ENCODE measurements at regions not wholly inside any gene's neighbourhood (a gene's known extent, or its start where the extent isn't known, plus 50 kb on each side); places are given as distances from the start of the nearest gene placed in this dataset.

- DNase-seq: no peak
These were observed 153.8 kb upstream of the BLID start for GRCh38 chr11:122269824-122270223.

- DNase-seq: no peak
These were observed 152.7 kb upstream of the BLID start for GRCh38 chr11:122268601-122269130.

- peak; percentile 89 for DNase-seq
These were observed 151.6 kb upstream of the BLID start for GRCh38 chr11:122267602-122268001.

GRCh38 chr11:122265981-122266380 lies 150.0 kb upstream of the BLID start:
- peak; percentile 93 for DNase-seq

GRCh38 chr11:122264121-122264520 lies 148.1 kb upstream of the BLID start:
- no peak for DNase-seq

- no peak for DNase-seq
These were observed 145.5 kb upstream of the BLID start for GRCh38 chr11:122261546-122261945.

- DNase-seq: no peak
These were observed 143.3 kb upstream of the BLID start for GRCh38 chr11:122259195-122259821.

- DNase-seq: peak; percentile 100
These were observed 142.6 kb upstream of the BLID start for GRCh38 chr11:122258446-122259194.

GRCh38 chr11:122253589-122254231 lies 137.7 kb upstream of the BLID start:
- DNase-seq: peak; percentile 100

- no peak for DNase-seq
These were observed 132.9 kb upstream of the BLID start for GRCh38 chr11:122248939-122249338.

GRCh38 chr11:122248131-122248530 lies 132.1 kb upstream of the BLID start:
- DNase-seq: no peak

- DNase-seq: no peak
These were observed 130.9 kb upstream of the BLID start for GRCh38 chr11:122246874-122247273.

- DNase-seq: peak; percentile 92
These were observed 126.7 kb upstream of the BLID start for GRCh38 chr11:122242731-122243130.

GRCh38 chr11:122241566-122241965 lies 125.6 kb upstream of the BLID start:
- peak; percentile 88 for DNase-seq

- DNase-seq: no peak
These were observed 124.6 kb upstream of the BLID start for GRCh38 chr11:122240638-122241037.

GRCh38 chr11:122235615-122236014 lies 119.6 kb upstream of the BLID start:
- no peak for DNase-seq

- no peak for DNase-seq
These were observed 118.8 kb upstream of the BLID start for GRCh38 chr11:122234780-122235179.

GRCh38 chr11:122234257-122234656 lies 118.2 kb upstream of the BLID start:
- no peak for DNase-seq

- no peak for DNase-seq
These were observed 117.0 kb upstream of the BLID start for GRCh38 chr11:122232985-122233384.

GRCh38 chr11:122230385-122230755 lies 114.4 kb upstream of the BLID start:
- no peak for DNase-seq

- DNase-seq: peak; percentile 44
These were observed 113.7 kb upstream of the BLID start for GRCh38 chr11:122229481-122230384.

GRCh38 chr11:122229078-122229477 lies 113.1 kb upstream of the BLID start:
- no peak for DNase-seq
